ENCODE measurements at regions not wholly inside any gene's neighbourhood (a gene's known extent, or its start where the extent isn't known, plus 50 kb on each side); places are given as distances from the start of the nearest gene placed in this dataset.

DNA sequence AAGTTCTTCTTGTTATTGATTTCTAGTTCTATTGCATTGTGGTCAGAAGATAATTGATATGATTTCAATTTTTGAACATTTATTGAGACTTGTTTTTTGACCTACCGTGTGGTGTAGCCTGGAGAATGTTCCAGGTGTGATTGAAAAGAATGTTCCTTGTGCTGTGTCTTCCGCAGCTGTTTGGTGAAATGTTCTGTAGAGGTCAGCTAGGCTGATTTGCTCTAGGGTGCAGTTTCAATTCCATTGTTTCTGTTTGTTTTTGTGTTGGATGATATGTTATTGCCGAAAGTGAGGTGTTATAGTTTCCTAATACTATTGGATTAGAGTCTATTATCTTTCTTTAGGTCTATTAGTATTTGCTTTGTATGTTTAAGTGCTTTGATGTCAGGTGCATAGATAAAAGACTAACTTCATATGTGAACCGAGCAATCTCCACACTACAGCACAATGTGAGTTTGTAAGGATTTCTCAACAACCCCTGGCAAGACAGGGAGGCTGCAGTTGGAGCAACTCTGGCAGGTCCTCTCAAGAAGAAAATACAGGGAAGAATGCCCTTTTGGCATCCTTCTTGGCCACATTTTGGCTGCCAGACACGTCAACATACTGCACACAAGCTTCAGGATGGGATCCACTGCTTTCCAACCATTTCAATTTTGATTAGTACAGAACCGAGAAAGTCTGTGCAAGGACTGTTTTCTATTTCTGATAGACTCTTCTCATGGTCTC is 320.7 kb downstream of the RNF144B start:
- Mint-ChIP-seq H3K27ac (no peak overlapping the region), H3K27me3 (no peaks in the 10 kb centered on the region), H3K4me1 (no peaks in the 10 kb centered on the region), H3K4me3 (no peak overlapping the region), H3K36me3 (ENCODE audit: low read depth) (no peaks in the 10 kb centered on the region)
- DNase-seq: no peak
- no peaks in the 10 kb centered on the region for H3K9me3 ChIP-seq (ENCODE audit: control insufficient read depth, low read length, poor library complexity, severe bottlenecking)
- ATAC-seq: no peak

DNA sequence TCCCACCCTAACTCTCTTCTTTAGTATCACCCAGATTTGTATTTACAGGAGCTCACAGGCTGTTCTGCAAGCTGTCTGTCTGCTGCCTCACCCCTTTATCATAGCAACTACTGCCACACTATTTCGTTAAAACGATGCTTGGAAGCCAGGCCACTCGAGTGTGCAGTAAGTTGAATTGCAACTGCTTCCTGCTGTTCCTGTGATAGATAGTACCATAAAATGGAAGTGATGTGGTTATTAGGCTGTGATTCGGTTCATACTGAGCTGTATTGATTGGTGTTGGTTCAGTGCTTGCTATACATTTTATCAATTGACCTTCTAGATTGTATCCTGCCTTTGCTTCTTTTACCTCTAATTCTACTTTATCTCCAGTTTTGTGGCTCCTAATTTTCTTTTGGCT is 325.4 kb downstream of the RNF144B start:
- H3K9me3 ChIP-seq (ENCODE audit: control insufficient read depth, low read length, poor library complexity, severe bottlenecking): no peaks in the 10 kb centered on the region
- Mint-ChIP-seq H3K4me1 (no peaks in the 10 kb centered on the region), H3K36me3 (ENCODE audit: low read depth) (no peaks in the 10 kb centered on the region), H3K27ac (no peak overlapping the region), H3K4me3 (no peak overlapping the region), H3K27me3 (no peaks in the 10 kb centered on the region)
- ATAC-seq: no peak
- DNase-seq: no peak

DNA sequence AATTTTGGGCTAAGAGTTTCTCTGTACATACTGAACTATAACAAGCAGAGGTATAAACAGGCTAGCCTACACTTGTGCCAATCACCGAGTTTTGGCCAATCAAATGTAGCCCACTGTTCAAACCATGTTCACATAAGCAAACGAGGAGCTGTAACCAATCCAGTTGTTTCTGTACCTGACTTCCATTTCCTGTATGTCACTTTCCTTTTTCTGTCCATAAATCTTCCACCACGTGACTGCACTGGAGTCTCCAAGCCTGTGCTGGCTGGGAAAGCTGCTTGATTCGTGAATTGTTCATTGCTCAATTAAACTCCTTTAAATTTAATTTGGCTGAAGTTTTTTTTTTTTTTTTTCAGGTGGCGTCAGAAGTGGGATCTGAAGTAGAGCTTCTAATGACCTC is 332.9 kb downstream of the RNF144B start:
- DNase-seq: no peak
- Mint-ChIP-seq H3K27ac (no peak overlapping the region), H3K4me3 (no peak overlapping the region), H3K4me1 (no peaks in the 10 kb centered on the region), H3K36me3 (ENCODE audit: low read depth) (no peaks in the 10 kb centered on the region), H3K27me3 (no peaks in the 10 kb centered on the region)
- no peak for ATAC-seq
- H3K9me3 ChIP-seq (ENCODE audit: control insufficient read depth, low read length, poor library complexity, severe bottlenecking): no peaks in the 10 kb centered on the region

GRCh38 chr6:18724056-18724455 is 336.9 kb downstream of the RNF144B start:
- DNase-seq: no peak
- H3K4me1 Mint-ChIP-seq: no peaks in the 10 kb centered on the region
- no peaks in the 10 kb centered on the region for H3K9me3 ChIP-seq (ENCODE audit: control insufficient read depth, low read length, poor library complexity, severe bottlenecking)
- no peaks in the 10 kb centered on the region for H3K36me3 Mint-ChIP-seq (ENCODE audit: low read depth)
- H3K4me3 Mint-ChIP-seq: no peak overlapping the region
- no peak for ATAC-seq
- H3K27ac Mint-ChIP-seq: no peak overlapping the region
- H3K27me3 Mint-ChIP-seq: no peaks in the 10 kb centered on the region

- DNase-seq (no peak), ATAC-seq (no peak)
- H3K27ac Mint-ChIP-seq: no peak overlapping the region
- no peaks in the 10 kb centered on the region for H3K9me3 ChIP-seq (ENCODE audit: control insufficient read depth, low read length, poor library complexity, severe bottlenecking)
- H3K4me1 Mint-ChIP-seq: no peaks in the 10 kb centered on the region
- H3K4me3 Mint-ChIP-seq: no peak overlapping the region
- no peaks in the 10 kb centered on the region for H3K27me3 Mint-ChIP-seq
- no peaks in the 10 kb centered on the region for H3K36me3 Mint-ChIP-seq (ENCODE audit: low read depth)
Observed at GRCh38 chr6:18725449-18725848, 338.3 kb downstream of the RNF144B start.

DNA sequence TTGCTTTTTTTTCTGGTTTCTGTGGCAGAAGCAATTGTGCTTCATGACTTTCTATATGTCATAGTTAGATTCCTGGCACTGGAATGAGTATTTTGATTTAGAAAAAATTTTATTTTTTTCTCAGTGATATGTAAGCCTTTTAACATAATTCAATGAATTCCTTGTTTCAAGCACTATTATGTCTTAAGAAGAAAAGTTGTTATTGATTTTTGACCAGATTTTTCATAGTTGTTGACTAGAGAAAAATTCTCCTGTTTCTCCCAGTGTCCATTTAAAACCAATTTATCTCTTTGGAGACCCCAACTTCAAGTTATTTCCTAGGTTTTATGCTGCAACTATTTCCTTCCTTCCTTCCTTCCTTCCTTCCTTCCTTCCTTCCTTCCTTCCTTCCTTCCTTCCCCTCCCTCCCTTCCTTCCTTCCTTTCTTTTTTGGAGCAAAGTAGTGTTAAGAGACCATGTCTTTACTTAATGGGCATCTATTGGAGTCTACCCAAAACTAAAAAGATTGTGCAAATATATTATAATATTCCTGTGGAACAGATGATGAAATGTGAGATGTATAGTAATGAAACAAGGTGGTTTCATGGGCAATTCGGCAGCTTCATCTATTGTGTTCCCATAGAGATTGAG is 346.9 kb downstream of the RNF144B start:
- Mint-ChIP-seq H3K4me1 (no peaks in the 10 kb centered on the region), H3K27me3 (no peaks in the 10 kb centered on the region), H3K36me3 (ENCODE audit: low read depth) (no peaks in the 10 kb centered on the region), H3K4me3 (no peak overlapping the region), H3K27ac (no peak overlapping the region)
- ATAC-seq (no peak), DNase-seq (no peak)
- no peaks in the 10 kb centered on the region for H3K9me3 ChIP-seq (ENCODE audit: control insufficient read depth, low read length, poor library complexity, severe bottlenecking)

DNA sequence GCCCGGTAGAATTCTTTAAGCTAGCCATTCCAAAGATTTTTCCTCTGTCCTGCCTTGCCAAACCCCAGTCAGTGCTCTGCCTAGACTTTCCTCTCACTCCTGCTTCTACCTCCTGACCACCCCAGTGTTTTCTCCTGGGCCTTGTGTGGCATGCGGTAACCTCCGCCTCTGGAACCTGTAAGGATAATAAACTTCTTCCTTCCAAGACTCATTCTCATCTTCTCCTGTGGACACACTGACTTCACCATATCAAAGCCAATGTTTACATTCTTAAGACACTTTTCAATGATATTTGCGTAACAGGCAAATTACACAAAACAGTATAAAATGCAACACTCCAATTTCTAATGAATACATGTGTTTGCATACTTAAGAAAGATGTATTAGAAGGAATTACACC is 354.6 kb downstream of the RNF144B start:
- no peaks in the 10 kb centered on the region for H3K9me3 ChIP-seq (ENCODE audit: control insufficient read depth, low read length, poor library complexity, severe bottlenecking)
- Mint-ChIP-seq H3K36me3 (ENCODE audit: low read depth) (no peaks in the 10 kb centered on the region), H3K4me3 (no peak overlapping the region), H3K4me1 (no peaks in the 10 kb centered on the region), H3K27ac (no peak overlapping the region), H3K27me3 (no peaks in the 10 kb centered on the region)
- no peak for DNase-seq
- no peak for ATAC-seq

DNA sequence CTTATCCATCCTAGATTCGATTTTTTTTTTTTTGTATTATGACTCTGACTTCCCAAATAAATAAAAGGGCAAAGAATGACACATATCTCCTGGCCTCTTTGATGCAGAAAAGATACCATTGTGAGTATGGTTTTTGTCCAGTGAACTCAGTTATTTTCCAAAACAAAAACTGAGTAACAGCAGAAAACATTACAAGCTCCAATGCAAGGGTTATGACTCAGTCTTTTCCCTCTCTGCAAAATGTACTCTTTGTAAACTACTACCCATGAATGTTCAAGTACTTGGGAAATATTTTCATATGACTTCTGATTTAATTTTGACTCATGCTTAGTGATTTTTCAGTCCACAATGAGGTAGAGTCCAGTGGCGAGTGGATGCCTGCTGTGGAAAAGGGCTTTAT is 355.3 kb downstream of the RNF144B start:
- DNase-seq: no peak
- no peak overlapping the region for H3K4me3 Mint-ChIP-seq
- H3K27ac Mint-ChIP-seq: no peak overlapping the region
- no peaks in the 10 kb centered on the region for H3K9me3 ChIP-seq (ENCODE audit: control insufficient read depth, low read length, poor library complexity, severe bottlenecking)
- H3K36me3 Mint-ChIP-seq (ENCODE audit: low read depth): no peaks in the 10 kb centered on the region
- ATAC-seq: no peak
- H3K27me3 Mint-ChIP-seq: no peaks in the 10 kb centered on the region
- no peaks in the 10 kb centered on the region for H3K4me1 Mint-ChIP-seq

- Mint-ChIP-seq H3K4me1 (no peaks in the 10 kb centered on the region), H3K27me3 (no peaks in the 10 kb centered on the region), H3K27ac (no peak overlapping the region), H3K36me3 (ENCODE audit: low read depth) (no peaks in the 10 kb centered on the region), H3K4me3 (no peak overlapping the region)
- H3K9me3 ChIP-seq (ENCODE audit: control insufficient read depth, low read length, poor library complexity, severe bottlenecking): no peaks in the 10 kb centered on the region
- ATAC-seq (no peak), DNase-seq (no peak)
Observed at GRCh38 chr6:18746727-18747126, 359.6 kb downstream of the RNF144B start.

DNA sequence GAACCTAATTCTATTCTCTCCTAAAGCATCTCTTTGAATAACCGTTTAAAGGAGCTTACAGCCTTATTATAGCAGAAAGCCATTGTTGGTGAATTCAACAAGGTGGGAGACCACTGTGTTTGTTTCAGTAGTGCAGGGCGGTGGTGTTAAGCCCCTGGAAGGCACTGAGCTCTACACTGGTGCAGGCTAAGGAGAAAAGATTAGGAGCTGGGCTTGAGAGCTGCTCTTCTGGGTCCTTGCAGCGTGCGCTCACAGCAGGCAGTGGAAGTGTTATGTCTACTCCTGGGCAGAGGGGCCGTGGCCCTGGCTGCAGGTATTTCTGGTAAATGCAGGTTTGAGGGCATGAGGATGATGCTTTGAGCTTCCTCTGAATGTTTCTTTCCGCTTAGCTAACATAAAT is 361.2 kb downstream of the RNF144B start:
- Mint-ChIP-seq H3K4me1 (no peaks in the 10 kb centered on the region), H3K27ac (no peak overlapping the region), H3K4me3 (no peak overlapping the region), H3K36me3 (ENCODE audit: low read depth) (no peaks in the 10 kb centered on the region), H3K27me3 (no peaks in the 10 kb centered on the region)
- no peak for ATAC-seq
- DNase-seq: no peak
- no peaks in the 10 kb centered on the region for H3K9me3 ChIP-seq (ENCODE audit: control insufficient read depth, low read length, poor library complexity, severe bottlenecking)

GRCh38 chr6:18752278-18753068 is 365.3 kb downstream of the RNF144B start:
- ATAC-seq (no peak), DNase-seq (no peak)
- H3K9me3 ChIP-seq (ENCODE audit: control insufficient read depth, low read length, poor library complexity, severe bottlenecking): no peaks in the 10 kb centered on the region
- Mint-ChIP-seq H3K4me1 (no peaks in the 10 kb centered on the region), H3K4me3 (no peak overlapping the region), H3K27ac (no peak overlapping the region), H3K36me3 (ENCODE audit: low read depth) (no peaks in the 10 kb centered on the region), H3K27me3 (no peaks in the 10 kb centered on the region)

DNA sequence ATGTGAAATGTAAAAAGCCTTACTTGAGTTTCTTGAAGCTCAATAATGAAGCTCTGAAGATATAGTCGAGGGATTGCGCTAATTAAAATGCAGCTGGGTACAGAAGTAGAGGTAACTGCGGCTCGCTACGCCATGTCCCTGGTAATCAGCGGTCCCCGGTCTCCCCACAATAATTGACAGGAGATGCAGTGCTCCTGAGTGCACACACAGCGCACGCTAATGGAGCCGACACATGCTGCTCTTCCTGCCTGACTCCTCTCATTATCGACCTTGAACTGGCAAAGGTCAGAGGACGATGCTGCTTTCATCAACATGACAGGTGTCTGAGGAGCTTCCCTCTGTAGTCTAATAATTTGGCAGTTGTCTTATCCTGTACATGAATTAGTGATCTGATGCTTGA is 365.9 kb downstream of the RNF144B start:
- no peaks in the 10 kb centered on the region for H3K9me3 ChIP-seq (ENCODE audit: control insufficient read depth, low read length, poor library complexity, severe bottlenecking)
- no peak overlapping the region for H3K4me3 Mint-ChIP-seq
- DNase-seq (no peak), ATAC-seq (no peak)
- no peaks in the 10 kb centered on the region for H3K36me3 Mint-ChIP-seq (ENCODE audit: low read depth)
- no peaks in the 10 kb centered on the region for H3K27me3 Mint-ChIP-seq
- no peaks in the 10 kb centered on the region for H3K4me1 Mint-ChIP-seq
- H3K27ac Mint-ChIP-seq: no peak overlapping the region

DNA sequence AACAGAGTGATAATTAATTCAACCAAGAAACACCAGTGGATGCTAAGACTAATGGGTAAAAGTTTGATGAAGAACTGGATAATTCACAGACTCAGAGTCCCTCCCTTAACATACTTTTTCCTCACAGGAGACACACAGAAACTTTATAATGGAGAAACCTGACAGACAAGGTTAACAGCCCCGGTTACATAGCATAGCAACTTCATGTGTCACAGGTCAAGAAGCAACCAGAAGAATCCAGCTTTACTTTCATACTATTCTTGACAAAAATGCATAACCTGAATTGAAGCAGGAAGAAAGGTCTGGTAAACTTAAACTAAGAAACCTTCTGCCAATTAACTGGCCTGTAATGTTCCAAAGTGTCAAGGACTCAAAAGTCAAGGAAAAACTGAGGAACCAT is 375.9 kb downstream of the RNF144B start:
- no peak for DNase-seq
- Mint-ChIP-seq H3K27ac (no peak overlapping the region), H3K27me3 (no peaks in the 10 kb centered on the region), H3K4me1 (no peaks in the 10 kb centered on the region), H3K4me3 (no peak overlapping the region), H3K36me3 (ENCODE audit: low read depth) (no peaks in the 10 kb centered on the region)
- no peaks in the 10 kb centered on the region for H3K9me3 ChIP-seq (ENCODE audit: control insufficient read depth, low read length, poor library complexity, severe bottlenecking)
- ATAC-seq: no peak
